Endothelial cell of umbilical vein (primary cell): ENCODE measurements at regions not wholly inside any gene's neighbourhood (a gene's known extent, or its start where the extent isn't known, plus 50 kb on each side); places are given as distances from the start of the nearest gene placed in this dataset.

ENCODE experiments used
- BruUV-seq: library from RNA; stranded (reverse); fragments of 400-500 nt; replicated peaks from 2 replicates; lab custom pipeline; 2021; lab: Mats Ljungman, UMichigan
- CTCF ChIA-PET: fragments of 300-600, 350-600 bp; sonication (Branson Sonifier 250); formaldehyde crosslinking; loops from one replicate; lab custom pipeline; 2021; ENCODE audit warnings: antibody characterized with exemption, inconsistent platforms; lab: Charles Lee
- POLR2A ChIA-PET: fragments of 300-600, 350-600 bp; sonication (Branson Sonifier 250); formaldehyde crosslinking; loops from one replicate; lab custom pipeline; 2021; ENCODE audit warnings: antibody characterized with exemption, inconsistent platforms; lab: Charles Lee
- DNase-seq: peaks from one replicate; pipeline ENCODE4 v3.0.0-alpha.2; 2011; ENCODE audit warnings: low read depth, low spot score
- FAIRE-seq: peaks from 2 replicates; lab custom pipeline; 2011; peaks lifted over from hg19 to GRCh38; lab: Jason Lieb, UNC
- H2AFZ ChIP-seq: 2 replicates; pipeline ENCODE4 v1.6.0; 2012; ENCODE audit warnings: low read depth, low read length, control low read depth, inconsistent platforms
- H3K27ac ChIP-seq: 2 replicates; pipeline ENCODE4 v1.5.1; 2011; ENCODE audit warnings: low read depth, mild to moderate bottlenecking, control low read depth, low read length, moderate library complexity; ENCODE audit not compliant: insufficient read depth
- H3K27me3 ChIP-seq, 2 experiments: 2 replicates each; pipeline versions ENCODE4 v1.6.0 to v1.6.1; 2011; ENCODE audit warnings: low read length in 2 of 2, mixed read lengths in 1 of 2; ENCODE audit not compliant: control insufficient read depth in 2 of 2, insufficient read depth in 2 of 2
- H3K36me3 ChIP-seq, 2 experiments: 2 replicates in 1 of 2; 3 replicates in 1 of 2; pipeline ENCODE4 v1.5.1; 2011; ENCODE audit warnings: low read length in 2 of 2, mild to moderate bottlenecking in 1 of 2, moderate library complexity in 1 of 2; ENCODE audit not compliant: control insufficient read depth in 2 of 2, insufficient read depth in 2 of 2; ENCODE audit errors: extremely low read depth in 1 of 2
- H3K4me1 ChIP-seq: 3 replicates; pipeline ENCODE4 v1.5.1; 2011; ENCODE audit warnings: mild to moderate bottlenecking, low read length; ENCODE audit not compliant: control insufficient read depth, insufficient read depth; ENCODE audit errors: extremely low read depth
- H3K4me2 ChIP-seq: 2 replicates; pipeline ENCODE4 v1.6.1; 2011; ENCODE audit warnings: low read length, control low read depth, mixed read lengths; ENCODE audit not compliant: insufficient read depth
- H3K4me3 ChIP-seq, 3 experiments: fragments of 200-600 bp in 1 of 3; sonication (generic), shearing (Covaris generic) in 1 of 3; replicated peaks in 1 of 3; 2 replicates each; pipeline ENCODE4 v1.5.1; 2011 to 2016; ENCODE audit warnings: control low read depth in 3 of 3, low read length in 3 of 3, mild to moderate bottlenecking in 2 of 3, inconsistent platforms in 1 of 3, low read depth in 1 of 3, moderate library complexity in 1 of 3; ENCODE audit not compliant: insufficient read depth in 1 of 3
- H3K79me2 ChIP-seq: 2 replicates; pipeline ENCODE4 v1.6.0; 2012; ENCODE audit warnings: low read length, inconsistent platforms; ENCODE audit not compliant: control insufficient read depth, insufficient read depth
- H3K9ac ChIP-seq: replicated peaks from 2 replicates; pipeline ENCODE3; 2011; ENCODE audit warnings: low read length, control low read depth; ENCODE audit not compliant: insufficient read depth; ENCODE audit errors: extremely low read depth
- H3K9me1 ChIP-seq: replicated peaks from 3 replicates; pipeline ENCODE4 v1.6.0; 2011; ENCODE audit warnings: mild to moderate bottlenecking, low read length; ENCODE audit not compliant: control insufficient read depth, insufficient read depth; ENCODE audit errors: extremely low read depth
- H3K9me3 ChIP-seq: replicated peaks from 2 replicates; pipeline ENCODE4 v1.5.1; 2012; ENCODE audit warnings: low read length, inconsistent platforms; ENCODE audit not compliant: control insufficient read depth, insufficient read depth
- H4K20me1 ChIP-seq: replicated peaks from 2 replicates; pipeline ENCODE3; 2011; ENCODE audit warnings: mild to moderate bottlenecking, low read length; ENCODE audit not compliant: control insufficient read depth, insufficient read depth; ENCODE audit errors: extremely low read depth
- CTCF ChIP-seq, 2 donors: IDR thresholded peaks; 1 replicate in 1 of 2; 2 replicates in 1 of 2; pipeline ENCODE4 v1.5.1; 2011; ENCODE audit warnings: low read length in 2 of 2, mild to moderate bottlenecking in 2 of 2, moderate library complexity in 2 of 2, control low read depth in 1 of 2, inconsistent platforms in 1 of 2, low read depth in 1 of 2; ENCODE audit not compliant: insufficient read depth in 1 of 2; ENCODE audit errors: extremely low read depth in 1 of 2
- EZH2 ChIP-seq: IDR thresholded peaks from 2 replicates; pipeline ENCODE4 v1.6.1; 2012; ENCODE audit warnings: borderline replicate concordance, low read depth, mild to moderate bottlenecking, moderate library complexity, low read length, inconsistent platforms; ENCODE audit not compliant: severe bottlenecking
- FOS ChIP-seq: IDR thresholded peaks from 2 replicates; pipeline ENCODE4 v1.6.1; 2011; ENCODE audit warnings: mild to moderate bottlenecking, low read length, moderate library complexity, borderline replicate concordance; ENCODE audit not compliant: insufficient read depth
- GATA2 ChIP-seq: IDR thresholded peaks from 2 replicates; pipeline ENCODE4 v1.7.0; 2011; ENCODE audit warnings: low read depth, mild to moderate bottlenecking, moderate library complexity, mixed read lengths, low read length; ENCODE audit not compliant: insufficient read length, insufficient read depth
- JUN ChIP-seq: IDR thresholded peaks from 2 replicates; pipeline ENCODE4 v1.6.1; 2011; ENCODE audit warnings: borderline replicate concordance, low read depth; ENCODE audit not compliant: insufficient read length, insufficient read depth
- MAX ChIP-seq: IDR thresholded peaks from 2 replicates; pipeline ENCODE4 v1.6.1; 2011; ENCODE audit not compliant: insufficient read depth, insufficient read length
- MYC ChIP-seq: IDR thresholded peaks from one replicate; pipeline ENCODE4 v1.6.1; 2011; ENCODE audit warnings: mild to moderate bottlenecking, low read depth, low read length
- POLR2A ChIP-seq: IDR thresholded peaks from 2 replicates; pipeline ENCODE4 v1.6.1; 2012; ENCODE audit warnings: low read depth, mild to moderate bottlenecking, control low read depth, low read length
- POLR2AphosphoS5 ChIP-seq: IDR thresholded peaks from 2 replicates; pipeline ENCODE4 v1.6.1; 2012; ENCODE audit warnings: low read depth, mild to moderate bottlenecking, control low read depth, low read length, moderate library complexity; ENCODE audit not compliant: insufficient read depth
- dilution Hi-C: fragments of 300-500 bp; cut with MboI; formaldehyde crosslinking; loops from one replicate; pipeline ENCODE4 v1.15.0; 2019; ENCODE audit warnings: low sequenced_read_pairs; ENCODE audit not compliant: extremely low pct_ligation_motif_present
- intact Hi-C: fragments of 100-400 bp; cut with micrococcal nuclease; formaldehyde crosslinking; loops from one replicate; pipeline ENCODE4 v1.10.0; 2022

DNA sequence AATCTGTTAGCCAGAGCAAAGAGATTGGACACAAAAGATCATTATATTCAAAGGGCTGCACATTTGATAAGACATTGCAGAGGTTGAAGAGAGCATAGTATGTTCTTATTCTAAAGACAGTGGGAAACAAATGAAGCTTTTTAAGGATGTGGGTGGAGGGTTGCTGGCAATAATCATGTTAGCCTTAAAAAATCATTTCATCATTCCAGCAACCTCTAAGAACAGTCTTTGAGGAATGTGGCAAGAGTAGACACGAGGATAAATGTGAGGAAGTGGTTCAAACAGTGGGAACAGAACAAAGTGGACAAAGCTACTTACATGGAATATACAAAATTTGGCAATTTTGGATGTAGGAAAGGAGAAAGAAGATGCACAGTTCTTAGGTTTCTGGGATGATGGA lies 167.3 kb upstream of the SPRY1 start:
- no peak overlapping the region for H3K9ac ChIP-seq
- no peak overlapping the region for H3K4me2 ChIP-seq
- peaks cover 6% of the 10 kb centered on the region for H3K4me1 ChIP-seq
- H3K27me3 ChIP-seq, result no peaks in the 10 kb centered on the region
- no peaks in the 10 kb centered on the region for H3K79me2 ChIP-seq
- H2AFZ ChIP-seq, result no peak overlapping the region
- no peak for DNase-seq
- H3K9me3 ChIP-seq, result no peaks in the 10 kb centered on the region
- dilution Hi-C loops (no loop called here), intact Hi-C loops (no loop called here)
- no peak overlapping the region for H3K27ac ChIP-seq
- ChIA-PET POLR2A (no interaction called here), CTCF (no interaction called here)
- no peaks in the 10 kb centered on the region for H3K36me3 ChIP-seq
- no peaks in the 10 kb centered on the region for H3K9me1 ChIP-seq
- TF ChIP-seq MYC, result no peak
- no peak for TF ChIP-seq EZH2
- no peak for TF ChIP-seq JUN
- TF ChIP-seq CTCF (IDR thresholded peaks at IDR 0.05; ENCODE audit: extremely low read depth in 1 of 2, insufficient read depth in 1 of 2, low read depth in 1 of 2, low read length in 2 of 2), result no peak
- no peak for TF ChIP-seq POLR2AphosphoS5
- no peak for TF ChIP-seq GATA2
- TF ChIP-seq MAX, result no peak
- no peak for TF ChIP-seq FOS
- TF ChIP-seq POLR2A, result no peak
- H4K20me1 ChIP-seq, result no peaks in the 10 kb centered on the region
- no peak for FAIRE-seq
- H3K4me3 ChIP-seq, result no peak overlapping the region
- BruUV-seq, result no TSS peak
